Calu3 (cell line): ENCODE measurements at regions not wholly inside any gene's neighbourhood (a gene's known extent, or its start where the extent isn't known, plus 50 kb on each side); places are given as distances from the start of the nearest gene placed in this dataset.

Experiments
- BruUV-seq: library from RNA; stranded (reverse); fragments of 400-500 nt; replicated peaks from 2 replicates; lab custom pipeline; 2021; lab: Mats Ljungman, UMichigan
- CTCF ChIA-PET: fragments of 300-600 bp; sonication (Branson Sonifier 250); formaldehyde crosslinking; loops from one replicate; lab custom pipeline; 2022; ENCODE audit warnings: antibody characterized with exemption; lab: Charles Lee
- DNase-seq: peaks from one replicate; pipeline ENCODE4 v3.0.0; 2022
- H3K27ac Mint-ChIP-seq: one replicate; pipeline ENCODE4 v1.8.0; 2022; ENCODE audit warnings: mixed read lengths; ENCODE audit not compliant: unreplicated experiment
- H3K27me3 Mint-ChIP-seq: one replicate; pipeline ENCODE4 v1.8.0; 2022; ENCODE audit warnings: mixed read lengths; ENCODE audit not compliant: unreplicated experiment
- H3K36me3 Mint-ChIP-seq: one replicate; pipeline ENCODE4 v1.8.0; 2022; ENCODE audit warnings: mild to moderate bottlenecking, moderate library complexity, mixed read lengths; ENCODE audit not compliant: insufficient read depth, unreplicated experiment
- H3K4me1 Mint-ChIP-seq: one replicate; pipeline ENCODE4 v1.8.0; 2022; ENCODE audit warnings: mild to moderate bottlenecking, low read depth, mixed read lengths; ENCODE audit not compliant: unreplicated experiment
- H3K4me3 Mint-ChIP-seq: one replicate; pipeline ENCODE4 v1.8.0; 2022; ENCODE audit warnings: mild to moderate bottlenecking, low read depth, moderate library complexity, mixed read lengths; ENCODE audit not compliant: unreplicated experiment
- H3K9me3 Mint-ChIP-seq: one replicate; pipeline ENCODE4 v1.8.0; 2022; ENCODE audit warnings: low read depth, mixed read lengths; ENCODE audit not compliant: unreplicated experiment
- CTCF ChIP-seq: fragments of 200-600 bp; IDR thresholded peaks from one replicate; pipeline ENCODE4 v1.8.0; 2022; ENCODE audit warnings: antibody characterized with exemption; ENCODE audit not compliant: unreplicated experiment
- intact Hi-C: fragments of 100-400 bp; cut with micrococcal nuclease; formaldehyde crosslinking; loops from one replicate; pipeline ENCODE4 v1.10.0; 2022; ENCODE audit not compliant: unreplicated experiment

- Mint-ChIP-seq H3K4me3 (no peak overlapping the region), H3K9me3 (peaks cover 2% of the 10 kb centered on the region), H3K4me1 (no peaks in the 10 kb centered on the region), H3K36me3 (no peaks in the 10 kb centered on the region), H3K27ac (no peak overlapping the region), H3K27me3 (no peaks in the 10 kb centered on the region)
- intact Hi-C loops = no loop called here
- BruUV-seq = no TSS peak
- TF ChIP-seq CTCF = no peak
- no peak for DNase-seq
- CTCF ChIA-PET = no interaction called here
Observed at GRCh38 chr7:68492359-68492690, 1106.0 kb upstream of the AUTS2 start.

DNA sequence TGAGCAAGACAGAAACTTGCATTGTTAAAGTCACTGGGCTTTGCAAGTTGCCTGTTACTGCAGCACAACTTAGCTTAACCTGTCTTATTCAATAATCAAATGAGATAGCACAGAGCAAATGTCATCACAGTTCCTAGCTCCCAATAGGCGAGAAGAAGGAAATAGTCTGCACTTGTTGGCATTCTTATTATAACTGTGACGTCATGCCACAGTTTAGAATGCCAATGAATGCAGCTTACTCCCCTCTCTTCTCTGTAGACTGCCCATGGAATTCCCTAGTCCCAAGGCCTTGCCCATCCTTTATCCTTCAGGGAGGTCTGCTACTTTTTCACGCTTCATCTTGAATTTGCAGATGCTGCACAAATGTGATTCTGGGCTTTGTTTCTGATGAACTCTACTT, 1094.9 kb upstream of the AUTS2 start:
- Mint-ChIP-seq H3K4me3 (no peak overlapping the region), H3K27ac (no peak overlapping the region), H3K4me1 (no peaks in the 10 kb centered on the region), H3K9me3 (peaks cover 8% of the 10 kb centered on the region), H3K36me3 (no peaks in the 10 kb centered on the region), H3K27me3 (no peaks in the 10 kb centered on the region)
- no TSS peak for BruUV-seq
- no peak for TF ChIP-seq CTCF
- intact Hi-C loops = no loop called here
- no peak for DNase-seq
- CTCF ChIA-PET = no interaction called here

GRCh38 chr7:68504716-68505115, 1093.6 kb upstream of the AUTS2 start:
- Mint-ChIP-seq H3K27me3 (no peaks in the 10 kb centered on the region), H3K27ac (no peak overlapping the region), H3K9me3 (peaks cover 6% of the 10 kb centered on the region), H3K4me1 (no peaks in the 10 kb centered on the region), H3K4me3 (no peak overlapping the region), H3K36me3 (no peaks in the 10 kb centered on the region)
- DNase-seq = no peak
- BruUV-seq = no TSS peak
- intact Hi-C loops = no loop called here
- no peak for TF ChIP-seq CTCF
- CTCF ChIA-PET = no interaction called here

DNA sequence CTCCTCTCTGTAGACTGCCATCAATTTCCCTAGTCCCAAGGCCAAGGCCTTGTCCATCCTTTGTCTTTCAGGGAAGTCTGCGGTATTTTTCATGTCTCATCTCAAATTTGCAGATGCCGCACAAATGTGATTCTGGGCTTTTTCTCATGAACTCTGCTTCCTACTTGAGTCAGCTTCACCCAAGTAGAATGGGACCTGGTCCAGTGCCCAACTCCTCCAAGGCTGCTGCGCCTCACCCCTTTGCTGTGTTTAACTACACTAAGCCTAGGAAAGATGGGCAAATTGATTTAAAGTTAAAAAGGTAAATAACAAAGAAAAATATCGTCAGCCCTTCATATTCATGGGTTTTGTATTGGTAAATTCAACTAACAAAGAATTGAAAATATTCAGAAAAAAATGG, 1092.6 kb upstream of the AUTS2 start:
- intact Hi-C loops = no loop called here
- H3K36me3 Mint-ChIP-seq = no peaks in the 10 kb centered on the region
- no peak overlapping the region for H3K4me3 Mint-ChIP-seq
- TF ChIP-seq CTCF = no peak
- H3K4me1 Mint-ChIP-seq = no peaks in the 10 kb centered on the region
- H3K27me3 Mint-ChIP-seq = no peaks in the 10 kb centered on the region
- H3K9me3 Mint-ChIP-seq = peaks cover 6% of the 10 kb centered on the region
- H3K27ac Mint-ChIP-seq = no peak overlapping the region
- BruUV-seq = no TSS peak
- CTCF ChIA-PET = no interaction called here
- DNase-seq = no peak

- H3K9me3 Mint-ChIP-seq = peaks cover 8% of the 10 kb centered on the region
- intact Hi-C loops = no loop called here
- H3K27me3 Mint-ChIP-seq = no peaks in the 10 kb centered on the region
- no peak for TF ChIP-seq CTCF
- CTCF ChIA-PET = no interaction called here
- no peak overlapping the region for H3K4me3 Mint-ChIP-seq
- DNase-seq = no peak
- no peak overlapping the region for H3K27ac Mint-ChIP-seq
- no TSS peak for BruUV-seq
- H3K36me3 Mint-ChIP-seq = no peaks in the 10 kb centered on the region
- no peaks in the 10 kb centered on the region for H3K4me1 Mint-ChIP-seq
Observed at GRCh38 chr7:68507668-68508067, 1090.6 kb upstream of the AUTS2 start.
